ENCODE measurements at regions not wholly inside any gene's neighbourhood (a gene's known extent, or its start where the extent isn't known, plus 50 kb on each side); places are given as distances from the start of the nearest gene placed in this dataset.

DNA sequence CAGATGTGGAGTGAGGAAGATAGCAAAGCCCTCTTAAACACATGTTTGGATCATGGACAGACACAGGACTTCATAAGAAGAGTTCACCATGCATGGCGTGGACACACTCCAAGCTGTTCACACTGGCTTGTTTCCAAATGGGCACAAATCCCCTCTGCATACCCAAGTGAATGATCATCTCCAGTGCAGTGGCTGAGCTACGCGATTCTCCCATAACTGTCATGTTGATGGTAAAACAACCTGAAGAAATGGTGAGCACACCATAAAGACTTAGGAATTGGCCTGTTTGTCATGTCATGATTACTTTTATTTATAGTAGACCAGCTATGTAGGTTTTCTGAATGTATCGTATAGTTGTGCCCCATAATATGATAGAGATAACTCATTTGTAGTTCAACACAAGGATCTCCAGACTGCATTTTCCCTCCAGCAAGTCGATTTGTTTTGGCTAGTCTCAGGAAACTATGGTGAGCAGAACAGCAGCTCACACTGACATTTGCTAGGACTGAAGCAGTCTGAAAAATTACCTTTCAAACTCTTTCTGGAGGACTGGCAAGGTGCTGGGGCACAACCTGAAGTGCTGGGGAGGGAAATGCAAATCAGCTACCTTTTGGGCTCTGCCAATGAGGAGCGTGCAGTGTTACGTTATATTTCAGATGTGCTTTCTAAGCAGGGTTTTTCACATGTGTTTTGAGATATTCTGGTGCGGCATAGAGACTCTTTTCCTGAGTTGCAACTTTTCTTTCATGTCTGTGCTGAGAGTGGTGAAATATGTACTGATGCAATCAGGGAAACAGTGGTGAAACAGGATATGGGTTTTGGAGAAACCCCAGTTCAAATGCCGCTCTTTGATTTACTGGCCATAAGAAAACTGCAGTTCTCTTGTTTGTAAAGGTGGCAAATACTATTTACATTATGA lies 629.6 kb upstream of the DPP6 start:
- Mint-ChIP-seq H3K4me3 (no peak overlapping the region), H3K27ac (no peak overlapping the region), H3K4me1 (no peaks in the 10 kb centered on the region), H3K27me3 (ENCODE audit: low read depth in 3 of 3) (no peaks in the 10 kb centered on the region), H3K9me3 (peaks cover 0 to 25% (median 15%) of the 10 kb centered on the region in 7 donors), H3K36me3 (no peaks in the 10 kb centered on the region)
- intact Hi-C loops (cut with micrococcal nuclease): no loop called here
- H3K4me1 ChIP-seq (ENCODE audit: control insufficient read depth in 1 of 2, insufficient read depth in 2 of 2, low read length in 2 of 2): no peaks in the 10 kb centered on the region
- no peaks in the 10 kb centered on the region for H3K79me2 ChIP-seq (ENCODE audit: insufficient read depth, low read length)
- no peaks in the 10 kb centered on the region for H3K27me3 ChIP-seq (ENCODE audit: control insufficient read depth in 2 of 2, insufficient read depth in 2 of 2, low read length in 2 of 2)
- no peak overlapping the region for H3K4me2 ChIP-seq (replicated peaks; ENCODE audit: extremely low read depth, low read length, poor library complexity, severe bottlenecking)
- no peak overlapping the region for H3K9ac ChIP-seq (ENCODE audit: insufficient read depth, low read length, poor library complexity, severe bottlenecking)
- peaks cover 6 to 31% of the 10 kb centered on the region in 2 donors for H3K9me3 ChIP-seq (replicated peaks in 1 of 2; ENCODE audit: control insufficient read depth in 1 of 2, insufficient read depth in 1 of 2, low read length in 2 of 2)
- H4K20me1 ChIP-seq (ENCODE audit: insufficient read depth, low read length): no peaks in the 10 kb centered on the region
- H3K4me3 ChIP-seq (replicated peaks in 1 of 3; ENCODE audit: low read depth in 2 of 3, low read length in 3 of 3): no peak overlapping the region
- H3K27ac ChIP-seq (ENCODE audit: low read depth in 1 of 2, low read length in 2 of 2): no peak overlapping the region
- DNase-seq: no peak
- no peak overlapping the region for H2AFZ ChIP-seq (ENCODE audit: insufficient read depth, low read depth, low read length, poor library complexity, severe bottlenecking)
- H3K36me3 ChIP-seq (replicated peaks in 1 of 2; ENCODE audit: control insufficient read depth in 1 of 2, insufficient read depth in 2 of 2, low read length in 2 of 2): no peaks in the 10 kb centered on the region
- WGBS (ENCODE audit: insufficient coverage): 19% methylated on average over 6 of the region's 9 CpGs
- TF ChIP-seq, protein P1, sequence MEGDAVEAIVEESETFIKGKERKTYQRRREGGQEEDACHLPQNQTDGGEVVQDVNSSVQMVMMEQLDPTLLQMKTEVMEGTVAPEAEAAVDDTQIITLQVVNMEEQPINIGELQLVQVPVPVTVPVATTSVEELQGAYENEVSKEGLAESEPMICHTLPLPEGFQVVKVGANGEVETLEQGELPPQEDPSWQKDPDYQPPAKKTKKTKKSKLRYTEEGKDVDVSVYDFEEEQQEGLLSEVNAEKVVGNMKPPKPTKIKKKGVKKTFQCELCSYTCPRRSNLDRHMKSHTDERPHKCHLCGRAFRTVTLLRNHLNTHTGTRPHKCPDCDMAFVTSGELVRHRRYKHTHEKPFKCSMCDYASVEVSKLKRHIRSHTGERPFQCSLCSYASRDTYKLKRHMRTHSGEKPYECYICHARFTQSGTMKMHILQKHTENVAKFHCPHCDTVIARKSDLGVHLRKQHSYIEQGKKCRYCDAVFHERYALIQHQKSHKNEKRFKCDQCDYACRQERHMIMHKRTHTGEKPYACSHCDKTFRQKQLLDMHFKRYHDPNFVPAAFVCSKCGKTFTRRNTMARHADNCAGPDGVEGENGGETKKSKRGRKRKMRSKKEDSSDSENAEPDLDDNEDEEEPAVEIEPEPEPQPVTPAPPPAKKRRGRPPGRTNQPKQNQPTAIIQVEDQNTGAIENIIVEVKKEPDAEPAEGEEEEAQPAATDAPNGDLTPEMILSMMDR (IDR thresholded peaks at IDR 0.05): no peak

GRCh38 chr7:153423210-153423590 lies 629.0 kb upstream of the DPP6 start:
- H3K4me1 ChIP-seq (ENCODE audit: control insufficient read depth in 1 of 2, insufficient read depth in 2 of 2, low read length in 2 of 2): no peaks in the 10 kb centered on the region
- H3K27me3 ChIP-seq (ENCODE audit: control insufficient read depth in 2 of 2, insufficient read depth in 2 of 2, low read length in 2 of 2): no peaks in the 10 kb centered on the region
- H3K4me1 Mint-ChIP-seq: no peaks in the 10 kb centered on the region
- TF ChIP-seq, protein P1 (IDR thresholded peaks at IDR 0.05): no peak
- H3K9ac ChIP-seq (ENCODE audit: insufficient read depth, low read length, poor library complexity, severe bottlenecking): no peak overlapping the region
- H3K9me3 ChIP-seq (replicated peaks in 1 of 2; ENCODE audit: control insufficient read depth in 1 of 2, insufficient read depth in 1 of 2, low read length in 2 of 2): peaks cover 6 to 31% of the 10 kb centered on the region in 2 donors
- H3K27me3 Mint-ChIP-seq (ENCODE audit: low read depth in 3 of 3): no peaks in the 10 kb centered on the region
- no CpG with 5 or more reads among the region's 2 CpGs for WGBS (ENCODE audit: insufficient coverage)
- no peak overlapping the region for H3K27ac Mint-ChIP-seq
- intact Hi-C loops (cut with micrococcal nuclease): no loop called here
- H3K27ac ChIP-seq (ENCODE audit: low read depth in 1 of 2, low read length in 2 of 2): no peak overlapping the region
- H3K4me3 ChIP-seq (replicated peaks in 1 of 3; ENCODE audit: low read depth in 2 of 3, low read length in 3 of 3): no peak overlapping the region
- H4K20me1 ChIP-seq (ENCODE audit: insufficient read depth, low read length): no peaks in the 10 kb centered on the region
- no peaks in the 10 kb centered on the region for H3K36me3 ChIP-seq (replicated peaks in 1 of 2; ENCODE audit: control insufficient read depth in 1 of 2, insufficient read depth in 2 of 2, low read length in 2 of 2)
- H3K9me3 Mint-ChIP-seq: peaks cover 0 to 23% (median 17%) of the 10 kb centered on the region in 7 donors
- no peak overlapping the region for H3K4me3 Mint-ChIP-seq
- H3K79me2 ChIP-seq (ENCODE audit: insufficient read depth, low read length): no peaks in the 10 kb centered on the region
- no peak overlapping the region for H2AFZ ChIP-seq (ENCODE audit: insufficient read depth, low read depth, low read length, poor library complexity, severe bottlenecking)
- H3K36me3 Mint-ChIP-seq: no peaks in the 10 kb centered on the region
- no peak overlapping the region for H3K4me2 ChIP-seq (replicated peaks; ENCODE audit: extremely low read depth, low read length, poor library complexity, severe bottlenecking)
- DNase-seq: no peak

Measured in CD14-positive monocyte (primary cell).